LoVo (cell line): ENCODE measurements at regions not wholly inside any gene's neighbourhood (a gene's known extent, or its start where the extent isn't known, plus 50 kb on each side); places are given as distances from the start of the nearest gene placed in this dataset.
A peak's percentile ranks its signal among the peaks of the same experiment; 100 is the strongest.

Source experiments
- DNase-seq: peaks from one replicate; pipeline ENCODE4 v3.0.0-alpha.2; 2016; ENCODE audit warnings: low spot score

GRCh38 chr20:4559106-4559505 lies 127.2 kb upstream of the PRNP start:
- DNase-seq: no peak

GRCh38 chr20:4556781-4557180 lies 129.5 kb upstream of the PRNP start:
- DNase-seq: no peak

GRCh38 chr20:4555188-4555890 lies 130.9 kb upstream of the PRNP start:
- peak; percentile 23 for DNase-seq

GRCh38 chr20:4554346-4554745 lies 131.9 kb upstream of the PRNP start:
- DNase-seq: no peak

GRCh38 chr20:4552075-4552640 lies 134.1 kb upstream of the PRNP start:
- no peak for DNase-seq

GRCh38 chr20:4550740-4551139 lies 135.5 kb upstream of the PRNP start:
- no peak for DNase-seq

GRCh38 chr20:4549711-4550259 lies 136.5 kb upstream of the PRNP start:
- no peak for DNase-seq

GRCh38 chr20:4548552-4548951 lies 137.7 kb upstream of the PRNP start:
- DNase-seq: no peak

GRCh38 chr20:4546786-4547185 lies 139.5 kb upstream of the PRNP start:
- DNase-seq: peak; percentile 76

GRCh38 chr20:4546342-4546741 lies 139.9 kb upstream of the PRNP start:
- DNase-seq: no peak

GRCh38 chr20:4545526-4545925 lies 140.7 kb upstream of the PRNP start:
- DNase-seq: no peak

- DNase-seq: no peak
Measured at GRCh38 chr20:4544765-4545164, 141.5 kb upstream of the PRNP start.

GRCh38 chr20:4542270-4542669 lies 144.0 kb upstream of the PRNP start:
- no peak for DNase-seq

- no peak for DNase-seq
Measured at GRCh38 chr20:4534315-4534714, 151.9 kb upstream of the PRNP start.

- no peak for DNase-seq
Measured at GRCh38 chr20:4533368-4534133, 152.7 kb upstream of the PRNP start.

- DNase-seq: no peak
Measured at GRCh38 chr20:4532772-4533171, 153.5 kb upstream of the PRNP start.

- no peak for DNase-seq
Measured at GRCh38 chr20:4524792-4525191, 161.5 kb upstream of the PRNP start.

- no peak for DNase-seq
Measured at GRCh38 chr20:4524307-4524706, 161.9 kb upstream of the PRNP start.

GRCh38 chr20:4522310-4522709 lies 163.9 kb upstream of the PRNP start:
- no peak for DNase-seq

- DNase-seq: no peak
Measured at GRCh38 chr20:4521170-4521968, 164.9 kb upstream of the PRNP start.

- no peak for DNase-seq
Measured at GRCh38 chr20:4519534-4519933, 166.7 kb upstream of the PRNP start.

GRCh38 chr20:4516876-4517275 lies 169.4 kb upstream of the PRNP start:
- no peak for DNase-seq
